Epidermal melanocyte (primary cell): ENCODE measurements at regions not wholly inside any gene's neighbourhood (a gene's known extent, or its start where the extent isn't known, plus 50 kb on each side); places are given as distances from the start of the nearest gene placed in this dataset.
"Not testable (repeated sequence)": the region's sequence is repeated elsewhere in the genome, so short reads cannot be mapped to it uniquely, and the experiment has no call there.

Experiments
- DNase-seq: peaks from one replicate; pipeline ENCODE4 v3.0.0; 2011; ENCODE audit warnings: low spot score; ENCODE audit not compliant: insufficient read length

- no peak for DNase-seq
Observed at GRCh38 chr14:76698631-76699030, 62.6 kb upstream of the VASH1 start.

DNA sequence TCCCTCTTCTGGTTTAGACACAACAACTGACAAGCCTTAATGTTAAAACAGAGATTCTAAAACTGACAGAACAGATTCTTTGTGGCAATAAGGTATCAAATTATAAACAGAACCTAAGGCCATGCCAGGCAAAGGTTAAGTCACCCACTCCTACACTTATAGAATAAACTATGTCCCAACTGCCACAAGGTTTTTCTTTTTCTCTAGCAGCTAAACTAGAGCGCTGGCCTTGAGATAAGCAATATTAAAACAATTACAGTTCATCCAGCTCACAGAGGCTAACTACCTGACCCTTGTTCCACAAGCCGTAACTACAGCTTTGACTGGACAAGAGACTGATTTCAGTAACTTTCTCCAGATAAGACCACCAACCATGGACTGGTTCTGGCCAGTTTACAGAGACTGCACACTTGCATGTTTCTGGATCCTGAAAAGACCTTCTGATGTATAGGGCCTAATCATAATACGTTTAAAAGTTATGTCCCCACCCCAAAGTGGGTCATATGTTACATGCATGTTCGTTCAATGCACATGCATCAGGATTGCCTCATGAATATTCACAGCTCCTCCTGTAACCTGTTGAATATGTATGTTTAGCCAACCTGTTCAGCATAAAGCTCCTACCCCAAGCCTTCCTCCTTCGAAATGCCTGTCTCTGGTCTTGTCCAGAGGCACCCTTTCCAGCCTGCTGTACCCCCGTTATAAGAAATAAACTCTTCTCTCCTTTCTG lies 61.9 kb upstream of the VASH1 start:
- no peak for DNase-seq

DNA sequence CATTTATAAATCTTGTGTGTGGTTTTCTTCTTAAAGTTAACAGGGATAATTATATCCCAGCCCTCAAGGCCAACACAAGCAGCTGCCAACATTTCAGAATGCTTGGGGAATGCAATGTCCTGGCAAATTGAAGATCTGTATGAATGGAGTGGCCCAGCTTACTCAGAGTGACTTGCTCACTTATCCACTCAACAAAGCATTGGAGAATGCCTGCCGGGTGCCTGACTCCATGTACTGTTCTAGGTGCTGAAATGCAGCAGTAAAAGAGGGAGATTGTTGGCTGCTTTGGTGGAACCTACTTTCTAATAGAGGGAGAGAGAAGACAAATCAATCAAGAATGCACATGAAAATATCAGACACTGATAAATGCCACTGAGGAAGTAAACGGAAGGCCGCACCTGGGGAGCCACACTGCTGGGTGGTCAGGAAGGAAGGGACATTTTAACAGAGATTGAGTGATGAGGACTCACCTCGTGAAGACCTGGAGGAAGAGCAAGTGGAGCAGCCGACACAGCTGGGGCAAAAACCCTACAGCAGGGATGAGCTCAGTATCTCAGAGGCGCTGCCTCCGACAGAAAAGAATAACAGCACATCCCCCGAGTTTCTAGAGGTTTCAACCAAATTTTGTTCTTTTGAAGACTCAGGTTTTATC lies 61.2 kb upstream of the VASH1 start:
- DNase-seq: no peak

GRCh38 chr14:76701436-76701835 lies 59.8 kb upstream of the VASH1 start:
- no peak for DNase-seq

GRCh38 chr14:76701981-76702380 lies 59.3 kb upstream of the VASH1 start:
- DNase-seq: no peak

- no peak for DNase-seq
Observed at GRCh38 chr14:76705214-76705613, 56.1 kb upstream of the VASH1 start.

GRCh38 chr14:76706207-76706606 lies 55.1 kb upstream of the VASH1 start:
- not testable (repeated sequence) for DNase-seq

- no peak for DNase-seq
Observed at GRCh38 chr14:76706811-76707210, 54.5 kb upstream of the VASH1 start.

- DNase-seq: no peak
Observed at GRCh38 chr14:76708028-76708427, 53.2 kb upstream of the VASH1 start.

DNA sequence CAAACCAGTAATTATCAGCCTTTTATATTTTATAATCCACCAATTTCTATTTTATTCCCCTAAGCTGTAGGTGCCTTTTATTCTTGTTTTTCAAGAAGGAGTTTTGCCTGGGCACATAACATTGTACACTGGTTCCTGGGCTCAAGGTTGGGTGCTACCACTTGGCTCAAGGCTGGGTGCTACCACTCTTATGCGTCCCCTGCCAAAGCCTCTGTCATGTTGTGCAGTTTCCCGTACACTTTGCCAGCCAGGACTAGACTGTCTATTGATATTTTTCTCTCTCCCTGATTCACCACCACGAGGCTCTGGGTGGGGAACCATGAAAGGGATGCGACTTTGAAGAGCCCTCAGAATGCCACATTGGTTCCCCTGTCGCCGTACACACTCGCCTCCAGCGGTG lies 52.5 kb upstream of the VASH1 start:
- DNase-seq: no peak

- DNase-seq: peak; percentile 53
Observed at GRCh38 chr14:76710056-76711010, 50.9 kb upstream of the VASH1 start.
